T-cell (primary cell): ENCODE measurements at regions not wholly inside any gene's neighbourhood (a gene's known extent, or its start where the extent isn't known, plus 50 kb on each side); places are given as distances from the start of the nearest gene placed in this dataset.

Experiments
- ATAC-seq, 4 experiments: fragments of 200-7000 bp in 3 of 4; fragments of 150-1000 bp in 1 of 4; cut with Tn5 transposase; replicated peaks in 1 of 4; 1 replicate in 3 of 4; 2 replicates in 1 of 4; pipeline ENCODE4 v1.10.0; 2021; ENCODE audit warnings: moderate library complexity in 3 of 4, mild to moderate bottlenecking in 2 of 4, moderate number of reproducible peaks in 1 of 4
- CTCF ChIA-PET, 2 donors: fragments of 300-600 bp; sonication (Branson Sonifier 250); formaldehyde crosslinking; loops; one replicate each; lab custom pipeline; 2022; ENCODE audit warnings: antibody characterized with exemption in 2 of 2; lab: Charles Lee
- POLR2A ChIA-PET, 2 donors: fragments of 300-600 bp; sonication (Branson Sonifier 250); formaldehyde crosslinking; loops; one replicate each; lab custom pipeline; 2022; ENCODE audit warnings: antibody characterized with exemption in 2 of 2; lab: Charles Lee
- DNase-seq, 35 experiments: peaks; one replicate each; pipeline versions ENCODE4 v3.0.0 to v3.0.0-alpha.2; 2013 to 2023
- H3K27ac ChIP-seq: one replicate; pipeline ENCODE4 v1.5.1; 2013; ENCODE audit warnings: low read length
- H3K27me3 ChIP-seq, 2 experiments: replicated peaks in 1 of 2; 1 replicate in 1 of 2; 2 replicates in 1 of 2; pipeline versions ENCODE4 v1.6.1 to v1.7.0; 2013; ENCODE audit warnings: low read length in 1 of 2, mixed read lengths in 1 of 2; ENCODE audit not compliant: control insufficient read depth in 2 of 2, insufficient read depth in 2 of 2; ENCODE audit errors: extremely low read depth in 1 of 2
- H3K36me3 ChIP-seq, 2 donors: 1 replicate in 1 of 2; 2 replicates in 1 of 2; pipeline versions ENCODE4 v1.6.1 to v1.7.0; 2013; ENCODE audit warnings: low read length in 1 of 2; ENCODE audit not compliant: control insufficient read depth in 2 of 2, insufficient read depth in 1 of 2; ENCODE audit errors: extremely low read depth in 1 of 2
- H3K4me1 ChIP-seq, 2 experiments: 1 replicate in 1 of 2; 2 replicates in 1 of 2; pipeline versions ENCODE4 v1.6.1 to v1.7.0; 2013; ENCODE audit warnings: low read length in 2 of 2, mixed read lengths in 1 of 2; ENCODE audit not compliant: insufficient read depth in 2 of 2, control insufficient read depth in 1 of 2; ENCODE audit errors: extremely low read depth in 1 of 2
- H3K4me3 ChIP-seq, 2 donors: 1 replicate in 1 of 2; 2 replicates in 1 of 2; pipeline versions ENCODE4 v1.5.1 to v1.7.0; 2013; ENCODE audit warnings: mild to moderate bottlenecking in 2 of 2, low read length in 1 of 2, moderate library complexity in 1 of 2; ENCODE audit not compliant: control insufficient read depth in 1 of 2; ENCODE audit errors: extremely low read depth in 1 of 2
- H3K9me3 ChIP-seq: 2 replicates; pipeline ENCODE4 v1.7.0; 2013
- H3K27ac Mint-ChIP-seq, 2 donors: one replicate each; pipeline ENCODE4 v1.8.0; 2020 to 2021; ENCODE audit warnings: mild to moderate bottlenecking in 2 of 2, mixed read lengths in 2 of 2
- H3K27me3 Mint-ChIP-seq, 2 donors: one replicate each; pipeline ENCODE4 v1.8.0; 2021 to 2022; ENCODE audit warnings: mixed read lengths in 2 of 2
- H3K36me3 Mint-ChIP-seq: one replicate; pipeline ENCODE4 v1.8.0; 2021; ENCODE audit warnings: mixed read lengths
- H3K4me1 Mint-ChIP-seq, 3 donors: one replicate each; pipeline ENCODE4 v1.8.0; 2020 to 2022; ENCODE audit warnings: mixed read lengths in 3 of 3, mild to moderate bottlenecking in 1 of 3
- H3K4me3 Mint-ChIP-seq, 3 donors: one replicate each; pipeline ENCODE4 v1.8.0; 2020 to 2022; ENCODE audit warnings: mild to moderate bottlenecking in 3 of 3, mixed read lengths in 3 of 3, moderate library complexity in 3 of 3
- H3K9me3 Mint-ChIP-seq, 3 donors: one replicate each; pipeline ENCODE4 v1.8.0; 2020 to 2022; ENCODE audit warnings: mixed read lengths in 3 of 3
- WGBS: methylation state at CpG from one replicate; pipeline ENCODE4 v1.1.5; 2013; ENCODE audit warnings: missing lambda C conversion rate; ENCODE audit not compliant: insufficient coverage; 5-methylcytosine and 5-hydroxymethylcytosine counted together

DNA sequence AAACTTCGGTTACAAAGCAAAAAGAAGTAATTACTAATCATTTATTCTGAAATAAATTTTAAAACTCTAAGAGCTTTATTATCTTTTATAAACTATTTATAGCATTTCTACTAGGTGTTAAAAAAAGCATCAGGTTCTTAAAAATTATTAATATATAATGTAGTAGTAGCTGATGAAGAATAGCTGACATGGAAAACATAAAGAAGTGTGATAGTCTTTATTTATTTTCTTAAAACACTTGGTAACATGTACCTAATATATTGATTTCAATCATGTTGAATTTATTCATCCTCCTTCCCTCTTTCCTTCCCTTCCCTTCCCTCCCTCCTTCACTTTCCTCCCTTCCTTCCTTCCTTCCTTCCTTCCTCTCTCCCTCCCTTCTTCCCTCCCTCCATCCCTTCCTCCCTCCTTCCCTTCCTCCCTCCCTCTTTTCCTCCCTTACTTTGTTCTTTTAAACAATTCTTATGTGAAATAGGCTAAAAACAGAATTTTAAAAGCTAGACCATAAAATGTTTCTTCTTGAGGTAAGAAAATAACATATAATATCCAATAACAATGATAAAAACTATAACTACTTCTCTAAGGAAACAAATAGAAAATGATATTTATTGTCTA is 913.9 kb upstream of the MAP3K7 start:
- WGBS: no CpG with 5 or more reads among the region's 1 CpG
- Histone ChIP-seq H3K9me3 (no peaks in the 10 kb centered on the region), H3K4me1 (no peaks in the 10 kb centered on the region), H3K27ac (no peak overlapping the region), H3K4me3 (no peak overlapping the region), H3K27me3 (no peaks in the 10 kb centered on the region), H3K36me3 (no peaks in the 10 kb centered on the region)
- Mint-ChIP-seq H3K4me3 (no peak overlapping the region), H3K9me3 (peaks cover 0 to 6% (median 2%) of the 10 kb centered on the region in 3 donors), H3K4me1 (no peaks in the 10 kb centered on the region), H3K36me3 (no peaks in the 10 kb centered on the region), H3K27ac (no peak overlapping the region), H3K27me3 (no peaks in the 10 kb centered on the region)
- CTCF ChIA-PET: no interaction called here
- POLR2A ChIA-PET: no interaction called here
- ATAC-seq: no peak
- DNase-seq: no peak

DNA sequence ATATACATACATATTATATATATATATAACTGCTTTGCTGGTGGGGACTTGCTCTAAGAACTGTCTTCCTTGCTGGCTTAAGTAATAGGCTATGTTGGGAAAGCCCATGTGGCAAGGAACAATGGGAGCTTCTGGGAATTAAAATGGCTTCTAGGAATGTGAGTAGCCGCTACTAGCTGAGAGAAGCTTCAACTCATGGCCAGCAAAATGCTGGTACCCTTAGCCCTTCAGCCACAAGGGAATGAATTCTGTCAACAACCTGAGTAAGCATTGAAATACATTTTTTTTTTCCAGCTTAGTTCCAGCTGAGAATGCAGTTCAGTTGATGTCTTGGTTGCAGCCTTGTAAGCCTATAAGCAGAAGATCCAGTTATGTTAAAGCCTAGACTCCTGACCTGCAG is 911.7 kb upstream of the MAP3K7 start:
- Mint-ChIP-seq H3K4me1 (no peaks in the 10 kb centered on the region), H3K9me3 (peaks cover 0 to 6% (median 2%) of the 10 kb centered on the region in 3 donors), H3K27ac (no peak overlapping the region), H3K4me3 (no peak overlapping the region), H3K27me3 (no peaks in the 10 kb centered on the region), H3K36me3 (no peaks in the 10 kb centered on the region)
- WGBS: no CpG with 5 or more reads among the region's 1 CpG
- CTCF ChIA-PET: no interaction called here
- no peaks in the 10 kb centered on the region for H3K36me3 ChIP-seq
- H3K4me1 ChIP-seq: no peaks in the 10 kb centered on the region
- POLR2A ChIA-PET: interaction anchor here in 1 of 2 donors (0.6 kb wide), 1 partner anchor 1732 kb away, joined by 5 read pairs; no protein-coding TSS in a partner anchor
- no peaks in the 10 kb centered on the region for H3K9me3 ChIP-seq
- ATAC-seq (no peak), DNase-seq (no peak)
- no peak overlapping the region for H3K27ac ChIP-seq
- H3K27me3 ChIP-seq: no peaks in the 10 kb centered on the region
- no peak overlapping the region for H3K4me3 ChIP-seq

DNA sequence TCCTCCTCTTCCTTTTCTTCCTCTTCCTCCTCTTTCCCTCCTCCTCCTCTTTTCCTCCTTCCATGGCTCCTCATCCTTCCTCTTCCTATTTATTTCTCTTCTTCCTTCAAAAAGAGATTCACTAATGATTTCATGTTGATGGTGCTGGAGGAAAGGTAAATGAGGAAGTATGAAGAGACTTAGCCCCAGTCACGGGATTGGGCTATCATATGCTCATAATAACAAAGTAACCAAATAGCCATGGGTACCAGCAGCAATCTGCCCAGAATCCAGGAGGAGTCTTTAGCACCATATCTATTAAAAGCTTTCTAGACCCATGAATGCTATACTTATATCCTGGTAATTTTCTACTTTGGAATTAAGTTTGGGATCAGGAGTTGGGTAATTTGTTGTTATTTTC is 910.9 kb upstream of the MAP3K7 start:
- no peak overlapping the region for H3K27ac ChIP-seq
- POLR2A ChIA-PET: no interaction called here
- Mint-ChIP-seq H3K27me3 (no peaks in the 10 kb centered on the region), H3K27ac (no peak overlapping the region), H3K4me1 (no peaks in the 10 kb centered on the region), H3K4me3 (no peak overlapping the region), H3K36me3 (no peaks in the 10 kb centered on the region), H3K9me3 (peaks cover 0 to 6% (median 2%) of the 10 kb centered on the region in 3 donors)
- no peaks in the 10 kb centered on the region for H3K9me3 ChIP-seq
- CTCF ChIA-PET: no interaction called here
- DNase-seq (no peak), ATAC-seq (no peak)
- H3K27me3 ChIP-seq: no peaks in the 10 kb centered on the region
- WGBS: no CpG with 5 or more reads among the region's 1 CpG
- no peaks in the 10 kb centered on the region for H3K4me1 ChIP-seq
- no peak overlapping the region for H3K4me3 ChIP-seq
- H3K36me3 ChIP-seq: no peaks in the 10 kb centered on the region

DNA sequence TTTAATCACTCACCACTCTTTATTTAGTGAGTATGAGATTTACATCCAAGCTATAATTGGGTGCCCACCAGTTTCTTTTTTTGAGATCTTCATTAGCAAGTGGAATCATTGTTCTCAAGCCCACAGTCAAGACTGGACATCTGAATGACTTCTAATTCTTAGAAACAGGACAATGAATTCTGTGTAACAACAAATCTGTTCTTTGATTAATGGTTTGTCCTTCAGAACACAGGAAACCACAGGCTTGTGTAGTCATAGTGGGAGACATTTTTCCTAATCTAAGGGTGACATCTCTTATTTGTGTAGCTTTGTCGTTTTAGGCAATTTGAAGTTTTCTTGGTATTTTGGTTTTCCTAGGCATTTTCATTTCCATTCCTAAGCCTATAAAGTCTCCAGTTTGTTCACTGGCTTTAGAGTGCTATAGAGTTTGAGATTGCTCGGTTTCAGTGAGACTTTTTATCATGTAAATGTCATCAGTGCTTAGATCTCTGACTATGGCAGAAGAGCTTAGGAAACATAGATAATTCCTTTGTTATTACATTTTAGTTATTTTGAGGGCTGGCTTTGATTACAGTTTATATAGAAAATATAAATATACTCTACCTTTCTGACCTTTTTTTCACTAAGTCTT is 903.9 kb upstream of the MAP3K7 start:
- no peak for DNase-seq
- Mint-ChIP-seq H3K27ac (no peak overlapping the region), H3K36me3 (no peaks in the 10 kb centered on the region), H3K4me1 (no peaks in the 10 kb centered on the region), H3K27me3 (no peaks in the 10 kb centered on the region), H3K9me3 (no peaks in the 10 kb centered on the region), H3K4me3 (no peak overlapping the region)
- Histone ChIP-seq H3K36me3 (no peaks in the 10 kb centered on the region), H3K4me3 (no peak overlapping the region), H3K4me1 (no peaks in the 10 kb centered on the region), H3K9me3 (no peaks in the 10 kb centered on the region), H3K27me3 (no peaks in the 10 kb centered on the region), H3K27ac (no peak overlapping the region)
- CTCF ChIA-PET: no interaction called here
- no peak for ATAC-seq
- no CpG with 5 or more reads among the region's 2 CpGs for WGBS
- POLR2A ChIA-PET: no interaction called here

DNA sequence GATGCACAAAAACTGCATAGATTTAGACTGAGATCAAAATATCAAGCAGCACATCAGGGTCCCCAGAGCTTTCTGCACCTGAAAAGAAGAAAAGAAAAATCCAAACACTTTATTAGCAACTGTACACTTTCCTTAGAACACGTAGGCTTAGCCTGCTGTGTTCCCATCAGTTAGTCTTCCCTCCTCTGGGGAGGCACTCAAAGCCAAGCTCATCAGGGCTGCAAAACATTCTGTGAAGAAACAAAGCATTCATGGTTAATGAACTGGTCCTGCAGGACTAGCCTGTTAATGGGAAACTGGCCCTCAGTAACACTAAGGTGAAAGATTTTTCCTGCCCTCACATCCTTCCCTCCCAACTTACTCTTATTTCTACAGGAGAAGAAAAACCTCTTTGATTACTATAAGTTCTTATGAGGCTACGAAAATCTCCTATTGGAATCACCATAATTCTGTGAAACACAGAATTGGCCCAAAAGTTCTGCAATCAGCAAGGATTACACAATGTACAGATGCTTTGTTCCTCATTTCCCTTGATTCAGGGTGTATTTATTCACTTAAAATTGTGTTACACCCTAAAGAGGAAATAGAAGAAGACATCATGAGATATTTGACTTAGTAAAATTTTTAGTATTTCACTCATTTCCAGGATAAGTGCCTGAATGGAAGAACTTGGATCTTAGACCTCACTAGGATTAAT is 901.0 kb upstream of the MAP3K7 start:
- ChIA-PET POLR2A (no interaction called here), CTCF (no interaction called here)
- no peak for DNase-seq
- no peak overlapping the region for H3K27ac ChIP-seq
- ATAC-seq: no peak
- H3K36me3 ChIP-seq: no peaks in the 10 kb centered on the region
- H3K4me3 ChIP-seq: no peak overlapping the region
- H3K27me3 Mint-ChIP-seq: no peaks in the 10 kb centered on the region
- no peaks in the 10 kb centered on the region for H3K4me1 ChIP-seq
- no peak overlapping the region for H3K27ac Mint-ChIP-seq
- H3K36me3 Mint-ChIP-seq: no peaks in the 10 kb centered on the region
- H3K27me3 ChIP-seq: no peaks in the 10 kb centered on the region
- WGBS: 40% methylated on average over 1 of the region's 2 CpGs
- H3K9me3 ChIP-seq: no peaks in the 10 kb centered on the region
- H3K9me3 Mint-ChIP-seq: peaks cover 0 to 5% (median 0%) of the 10 kb centered on the region in 3 donors
- no peak overlapping the region for H3K4me3 Mint-ChIP-seq
- no peaks in the 10 kb centered on the region for H3K4me1 Mint-ChIP-seq

DNA sequence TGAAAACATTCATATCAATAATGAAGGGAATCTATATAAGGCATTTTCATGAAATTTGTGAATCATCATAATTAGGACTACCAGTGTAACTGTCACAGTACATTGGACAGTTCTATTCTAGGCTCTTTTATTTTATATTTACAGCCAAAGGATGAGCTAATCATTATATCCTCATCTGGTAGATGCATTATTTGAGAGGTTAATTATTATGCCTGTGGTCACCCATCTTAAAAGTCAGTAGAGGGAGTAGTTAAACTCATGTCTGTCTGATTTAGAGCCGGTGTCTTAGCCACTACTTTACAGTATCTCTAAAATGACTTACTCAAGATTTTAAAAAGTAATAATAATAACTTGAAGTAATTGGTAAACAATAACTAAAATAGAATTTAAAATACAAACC is 899.3 kb upstream of the MAP3K7 start:
- Histone ChIP-seq H3K36me3 (no peaks in the 10 kb centered on the region), H3K27ac (no peak overlapping the region), H3K27me3 (no peaks in the 10 kb centered on the region), H3K9me3 (no peaks in the 10 kb centered on the region), H3K4me1 (no peaks in the 10 kb centered on the region), H3K4me3 (no peak overlapping the region)
- no CpG with 5 or more reads among the region's 1 CpG for WGBS
- peaks cover 0 to 5% (median 0%) of the 10 kb centered on the region in 3 donors for H3K9me3 Mint-ChIP-seq
- no peak overlapping the region for H3K4me3 Mint-ChIP-seq
- DNase-seq (no peak), ATAC-seq (no peak)
- ChIA-PET POLR2A (no interaction called here), CTCF (no interaction called here)
- no peaks in the 10 kb centered on the region for H3K4me1 Mint-ChIP-seq
- no peaks in the 10 kb centered on the region for H3K27me3 Mint-ChIP-seq
- no peaks in the 10 kb centered on the region for H3K36me3 Mint-ChIP-seq
- H3K27ac Mint-ChIP-seq: no peak overlapping the region
